Panc1 (cell line): ENCODE measurements at regions not wholly inside any gene's neighbourhood (a gene's known extent, or its start where the extent isn't known, plus 50 kb on each side); places are given as distances from the start of the nearest gene placed in this dataset.

Experiments used
- ATAC-seq: fragments of 200-7000 bp; cut with Tn5 transposase; 2 replicates; pipeline ENCODE4 v1.9.1; 2020; ENCODE audit warnings: mild to moderate bottlenecking, moderate library complexity
- BruUV-seq: library from RNA; stranded (reverse); fragments of 400-500 nt; replicated peaks from 2 replicates; lab custom pipeline; 2021; lab: Mats Ljungman, UMichigan
- CTCF ChIA-PET: fragments of 300-600 bp; sonication (Branson Sonifier 250); formaldehyde crosslinking; loops from one replicate; lab custom pipeline; 2022; ENCODE audit warnings: antibody characterized with exemption; lab: Charles Lee
- POLR2A ChIA-PET: fragments of 300-600 bp; sonication (Branson Sonifier 250); formaldehyde crosslinking; loops from one replicate; lab custom pipeline; 2022; ENCODE audit warnings: antibody characterized with exemption; lab: Charles Lee
- DNase-seq: peaks from one replicate; pipeline ENCODE4 v3.0.0-alpha.2; 2010; ENCODE audit warnings: low read depth, low spot score
- H3K27ac ChIP-seq: 2 replicates; pipeline ENCODE4 v1.5.1; 2011; ENCODE audit warnings: mild to moderate bottlenecking, low read length, inconsistent platforms
- H3K27me3 ChIP-seq: fragments of 200-500 bp; sonication (Bioruptor generic); 2 replicates; pipeline ENCODE4 v1.6.0; 2014; ENCODE audit warnings: low read length, inconsistent platforms; ENCODE audit not compliant: control insufficient read depth, insufficient read depth
- H3K36me3 ChIP-seq: fragments of 200-500 bp; sonication (Bioruptor generic); 2 replicates; pipeline ENCODE4 v1.5.1; 2014; ENCODE audit warnings: inconsistent platforms, mild to moderate bottlenecking, low read length, moderate library complexity; ENCODE audit not compliant: control insufficient read depth, insufficient read depth
- H3K4me1 ChIP-seq: 2 replicates; pipeline ENCODE4 v1.5.1; 2011; ENCODE audit warnings: inconsistent platforms, mild to moderate bottlenecking, low read length, moderate library complexity; ENCODE audit not compliant: control insufficient read depth, insufficient read depth
- H3K4me3 ChIP-seq, 2 experiments: 2 replicates each; pipeline ENCODE4 v1.5.1; 2011 to 2012; ENCODE audit warnings: low read depth in 2 of 2, low read length in 2 of 2, mild to moderate bottlenecking in 2 of 2, inconsistent platforms in 1 of 2, moderate library complexity in 1 of 2
- H3K9me3 ChIP-seq: fragments of 200-500 bp; sonication (Bioruptor generic); 2 replicates; pipeline ENCODE4 v1.5.1; 2014; ENCODE audit warnings: low read depth, mild to moderate bottlenecking, inconsistent platforms, low read length, moderate library complexity; ENCODE audit not compliant: control insufficient read depth, insufficient read depth
- CTCF ChIP-seq: fragments of 450-650 bp; IDR thresholded peaks from 2 replicates; pipeline ENCODE4 v1.5.1; 2017; ENCODE audit warnings: mild to moderate bottlenecking
- POLR2AphosphoS5 ChIP-seq: IDR thresholded peaks from 2 replicates; pipeline ENCODE4 v1.6.1; 2012; ENCODE audit warnings: mild to moderate bottlenecking, low read depth, low read length, moderate library complexity
- REST ChIP-seq, 2 experiments: IDR thresholded peaks; 2 replicates each; pipeline ENCODE4 v1.6.1; 2011 to 2012; ENCODE audit warnings: low read depth in 2 of 2, control low read depth in 1 of 2, low read length in 1 of 2, mild to moderate bottlenecking in 1 of 2, moderate library complexity in 1 of 2; ENCODE audit not compliant: insufficient read depth in 1 of 2
- SIN3A ChIP-seq: IDR thresholded peaks from 2 replicates; pipeline ENCODE4 v1.6.1; 2012; ENCODE audit warnings: low read depth, mild to moderate bottlenecking, low read length, moderate library complexity, borderline replicate concordance; ENCODE audit not compliant: insufficient read depth
- TCF7L2 ChIP-seq: IDR thresholded peaks from 2 replicates; pipeline ENCODE4 v1.6.1; 2011; ENCODE audit warnings: mild to moderate bottlenecking, low read depth, low read length, inconsistent platforms
- in situ Hi-C: cut with HindIII; loops from 2 replicates; pipeline ENCODE4 v1.10.0; 2016; ENCODE audit warnings: low sequenced_read_pairs, low pct_unique_long_range_greater_than_20kb
- intact Hi-C: fragments of 100-400 bp; cut with micrococcal nuclease; formaldehyde crosslinking; loops from one replicate; pipeline ENCODE4 v1.10.0; 2022; ENCODE audit not compliant: unreplicated experiment

GRCh38 chr7:115406219-115406618, 484.3 kb downstream of the MDFIC start:
- no peaks in the 10 kb centered on the region for H3K27me3 ChIP-seq
- ATAC-seq (no peak), DNase-seq (no peak)
- H3K4me1 ChIP-seq, result no peaks in the 10 kb centered on the region
- in situ Hi-C loops, result no loop called here
- H3K36me3 ChIP-seq, result no peaks in the 10 kb centered on the region; the same call in 1 of the 2 replicates
- H3K27ac ChIP-seq, result no peak overlapping the region
- ChIA-PET POLR2A (no interaction called here), CTCF (no interaction called here)
- no peak for TF ChIP-seq SIN3A
- no peak for TF ChIP-seq CTCF
- TF ChIP-seq REST (IDR thresholded peaks at IDR 0.05; ENCODE audit: insufficient read depth in 1 of 2, low read depth in 2 of 2, low read length in 1 of 2), result no peak
- no peak for TF ChIP-seq POLR2AphosphoS5
- no peak for TF ChIP-seq TCF7L2
- no peaks in the 10 kb centered on the region for H3K9me3 ChIP-seq
- H3K4me3 ChIP-seq, result no peak overlapping the region
- intact Hi-C loops, result no loop called here
- no TSS peak for BruUV-seq

GRCh38 chr7:115387137-115387536, 465.2 kb downstream of the MDFIC start:
- H3K9me3 ChIP-seq, result no peaks in the 10 kb centered on the region
- ChIA-PET CTCF (no interaction called here), POLR2A (no interaction called here)
- DNase-seq, result no peak
- H3K4me1 ChIP-seq, result no peaks in the 10 kb centered on the region
- H3K27ac ChIP-seq, result no peak overlapping the region
- no peak overlapping the region for H3K4me3 ChIP-seq
- TF ChIP-seq POLR2AphosphoS5, result no peak
- TF ChIP-seq TCF7L2, result no peak
- BruUV-seq, result no TSS peak
- in situ Hi-C loops, result no loop called here
- intact Hi-C loops, result no loop called here
- H3K27me3 ChIP-seq, result no peaks in the 10 kb centered on the region
- H3K36me3 ChIP-seq, result no peaks in the 10 kb centered on the region; the same call in 1 of the 2 replicates
- no peak for ATAC-seq

GRCh38 chr7:115379321-115379720, 457.4 kb downstream of the MDFIC start:
- Histone ChIP-seq H3K4me1 (no peaks in the 10 kb centered on the region), H3K27me3 (no peaks in the 10 kb centered on the region), H3K27ac (no peak overlapping the region), H3K9me3 (no peaks in the 10 kb centered on the region), H3K4me3 (no peak overlapping the region), H3K36me3 (no peaks in the 10 kb centered on the region)
- ChIA-PET POLR2A (no interaction called here), CTCF (interaction anchor here (0.6 kb wide), 1 partner anchor 232 kb away, joined by 8 read pairs; no protein-coding TSS in a partner anchor)
- DNase-seq, result no peak
- BruUV-seq, result no TSS peak
- TF ChIP-seq REST (IDR thresholded peaks at IDR 0.05; ENCODE audit: insufficient read depth in 1 of 2, low read depth in 2 of 2, low read length in 1 of 2), result no peak
- no peak for TF ChIP-seq CTCF
- in situ Hi-C loops, result no loop called here
- ATAC-seq, result no peak
- intact Hi-C loops, result no loop called here
